NCI-H2029 (cell line): ENCODE measurements at regions not wholly inside any gene's neighbourhood (a gene's known extent, or its start where the extent isn't known, plus 50 kb on each side); places are given as distances from the start of the nearest gene placed in this dataset.
"Not testable (repeated sequence)": the region's sequence is repeated elsewhere in the genome, so short reads cannot be mapped to it uniquely, and the experiment has no call there.

Experiments
- DNase-seq: peaks from one replicate; lab custom pipeline; 2025; lab: John Stamatoyannopoulos, UW

GRCh38 chr17:73851091-73851490, 206.8 kb upstream of the SDK2 start:
- DNase-seq, result no peak

- no peak for DNase-seq
Measured at GRCh38 chr17:73851921-73852320, 207.7 kb upstream of the SDK2 start.

DNA sequence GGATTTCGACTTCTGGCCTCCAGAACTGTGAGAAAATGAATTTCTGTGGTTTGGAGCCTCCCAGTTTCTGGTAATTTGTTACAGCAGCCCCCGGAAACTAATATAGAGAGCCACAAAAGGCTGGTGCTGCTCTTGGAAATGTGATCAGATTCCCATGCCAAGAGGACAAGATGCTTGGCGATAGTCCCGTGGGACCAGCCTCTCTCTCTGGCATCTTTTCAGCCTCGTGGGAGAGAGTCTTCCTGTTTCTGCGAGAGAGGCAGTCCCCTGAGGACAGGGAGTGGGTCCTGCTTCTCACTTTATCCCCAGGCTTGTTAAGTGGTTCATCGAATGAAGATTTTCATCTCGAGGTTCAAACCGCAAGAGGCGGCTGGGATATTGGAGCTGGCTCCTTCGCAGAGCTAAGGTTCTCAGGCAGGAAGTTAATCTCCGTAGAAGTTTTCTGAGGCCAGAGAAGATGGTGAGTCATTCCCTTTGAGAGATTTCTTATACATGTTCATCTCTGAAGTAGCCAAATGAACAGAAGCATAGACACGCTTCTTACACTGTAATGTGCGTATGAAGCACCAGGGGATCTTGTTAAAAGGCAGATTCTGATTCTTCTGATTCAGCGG, 211.6 kb upstream of the SDK2 start:
- DNase-seq, result no peak

DNA sequence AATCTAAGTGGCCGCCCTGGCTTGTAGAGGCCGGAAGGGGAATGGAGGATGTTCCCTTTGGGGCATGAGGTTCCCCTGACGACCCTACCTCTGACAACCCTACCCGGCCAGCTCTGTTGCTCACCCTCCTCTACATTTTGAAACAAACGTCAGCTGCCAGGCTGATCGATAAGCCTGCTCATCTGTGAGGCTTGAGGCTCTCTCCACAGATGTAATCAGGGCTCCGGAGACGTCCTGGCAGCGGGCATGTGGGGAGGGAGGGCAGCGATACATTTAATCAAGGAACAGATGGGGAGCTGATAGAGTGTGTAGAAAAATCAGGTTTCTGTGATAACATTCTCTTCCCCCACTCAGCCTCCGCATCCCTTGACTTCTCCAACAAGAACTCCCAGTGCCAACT, 212.3 kb upstream of the SDK2 start:
- DNase-seq, result no peak

- DNase-seq, result not testable (repeated sequence)
Measured at GRCh38 chr17:73859439-73860008, 215.3 kb upstream of the SDK2 start.

DNA sequence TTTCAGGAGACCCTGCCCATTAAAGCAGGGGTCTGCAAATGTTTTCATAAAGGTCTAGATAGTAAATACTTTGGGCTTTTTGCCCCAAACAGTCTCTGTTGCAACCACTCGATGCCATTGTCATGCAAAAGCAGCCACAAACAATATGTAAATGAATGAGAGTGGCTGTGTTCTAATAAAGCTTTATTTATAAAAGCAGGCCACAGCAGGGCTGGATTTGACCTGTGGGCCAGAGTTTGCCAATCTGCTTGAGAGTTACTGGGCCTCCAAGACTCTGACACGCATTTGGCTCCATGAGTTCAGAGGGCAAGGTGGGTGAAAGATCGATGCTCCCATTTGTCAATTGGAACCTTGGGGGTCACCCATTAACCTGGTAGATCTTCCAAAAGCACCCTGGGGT, 217.3 kb upstream of the SDK2 start:
- no peak for DNase-seq

DNA sequence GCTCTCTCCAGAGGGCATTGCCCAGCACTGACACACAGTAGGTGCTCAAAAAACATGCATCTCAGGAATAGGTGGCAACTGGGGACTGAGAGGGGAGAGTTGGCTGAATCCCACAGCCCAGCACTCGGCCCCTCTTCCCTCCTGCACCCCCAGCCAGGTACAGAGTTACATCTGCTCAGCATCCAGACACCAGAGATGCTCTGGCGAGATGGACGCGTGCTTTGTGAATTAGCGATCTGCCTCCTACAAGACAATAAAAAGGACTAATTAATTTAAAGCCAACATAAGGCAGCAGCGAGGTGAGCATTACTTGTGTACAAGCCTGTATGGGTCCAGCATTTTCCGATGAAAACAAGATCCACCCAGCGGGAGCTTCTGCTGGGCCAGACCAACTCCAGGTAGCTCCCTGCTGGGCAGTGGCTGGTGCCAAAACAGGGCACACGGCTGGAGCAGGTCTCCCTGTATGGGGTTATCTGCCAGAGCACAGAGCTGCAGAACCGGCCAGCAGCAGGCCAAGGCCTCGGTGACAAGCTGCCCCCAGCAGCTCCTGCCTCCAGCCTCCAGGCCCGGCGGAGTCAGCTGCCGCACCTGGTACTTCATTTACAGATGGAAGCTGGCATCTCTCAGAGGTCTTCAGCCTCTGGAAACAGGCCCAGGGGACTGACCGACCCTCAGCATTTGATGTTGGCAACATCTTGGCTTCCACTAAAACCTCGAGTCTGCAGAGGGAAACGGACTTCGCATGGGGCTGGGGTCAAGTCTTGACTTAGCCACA, 219.7 kb upstream of the SDK2 start:
- DNase-seq, result no peak

DNA sequence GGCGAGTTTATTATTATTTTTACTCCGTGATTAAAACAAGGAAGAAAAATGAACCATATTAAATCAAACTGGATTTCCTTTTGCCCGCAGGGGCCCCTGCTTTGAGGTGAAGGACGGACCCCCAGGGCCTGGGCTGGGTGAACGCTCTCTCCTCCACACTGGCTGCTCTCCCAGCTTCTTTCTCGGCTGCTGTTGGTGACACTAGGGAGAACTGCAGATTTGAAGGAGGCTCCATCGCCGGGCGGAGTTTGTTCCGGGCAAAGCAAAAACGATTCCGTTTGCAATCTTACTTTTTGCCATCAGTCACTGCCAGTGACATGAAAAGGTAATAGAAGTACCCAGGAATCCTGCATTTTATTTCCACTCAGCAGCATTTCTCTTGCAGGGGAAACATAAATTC, 221.6 kb upstream of the SDK2 start:
- no peak for DNase-seq

GRCh38 chr17:73867056-73867455, 222.8 kb upstream of the SDK2 start:
- no peak for DNase-seq

GRCh38 chr17:73870068-73870467, 225.8 kb upstream of the SDK2 start:
- DNase-seq, result no peak

DNA sequence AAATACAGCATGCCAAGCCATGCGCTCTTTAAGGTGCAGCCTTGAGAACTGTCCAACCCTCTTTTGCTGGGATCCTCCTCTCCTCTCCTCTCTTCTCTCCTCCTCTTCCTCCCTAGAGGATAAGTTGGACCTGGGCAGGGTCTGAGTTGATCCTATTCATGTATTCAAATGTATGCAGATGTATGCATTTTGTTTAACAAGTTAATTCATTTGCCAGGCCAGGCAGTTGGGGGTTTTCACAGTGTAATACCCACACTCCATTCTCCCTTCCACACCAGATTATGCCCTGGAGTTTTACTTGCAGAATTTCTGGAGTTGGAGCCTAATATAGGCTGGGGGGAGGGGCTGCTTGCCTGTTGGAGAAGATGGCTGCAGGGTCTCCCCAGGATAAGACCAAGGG, 226.2 kb upstream of the SDK2 start:
- no peak for DNase-seq

DNA sequence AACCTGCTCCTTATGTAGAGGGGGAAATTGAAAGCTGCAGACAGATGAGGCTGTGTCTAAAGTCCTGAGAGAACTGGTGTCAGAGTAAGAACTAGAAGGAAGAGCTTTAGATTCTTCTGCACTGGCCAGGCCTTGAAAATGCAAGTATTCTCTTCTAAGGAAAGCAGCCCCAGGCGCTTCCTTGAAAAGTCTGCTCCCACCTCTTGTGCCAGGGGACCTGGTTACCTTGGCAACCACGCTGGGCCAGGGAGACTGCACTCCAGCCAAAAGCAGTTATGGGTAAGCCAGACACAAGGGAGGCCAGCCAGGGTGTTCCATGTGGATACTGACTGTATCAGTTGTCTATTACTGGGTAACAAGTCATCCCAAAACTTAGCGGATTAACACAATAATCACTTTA, 228.6 kb upstream of the SDK2 start:
- DNase-seq, result no peak

DNA sequence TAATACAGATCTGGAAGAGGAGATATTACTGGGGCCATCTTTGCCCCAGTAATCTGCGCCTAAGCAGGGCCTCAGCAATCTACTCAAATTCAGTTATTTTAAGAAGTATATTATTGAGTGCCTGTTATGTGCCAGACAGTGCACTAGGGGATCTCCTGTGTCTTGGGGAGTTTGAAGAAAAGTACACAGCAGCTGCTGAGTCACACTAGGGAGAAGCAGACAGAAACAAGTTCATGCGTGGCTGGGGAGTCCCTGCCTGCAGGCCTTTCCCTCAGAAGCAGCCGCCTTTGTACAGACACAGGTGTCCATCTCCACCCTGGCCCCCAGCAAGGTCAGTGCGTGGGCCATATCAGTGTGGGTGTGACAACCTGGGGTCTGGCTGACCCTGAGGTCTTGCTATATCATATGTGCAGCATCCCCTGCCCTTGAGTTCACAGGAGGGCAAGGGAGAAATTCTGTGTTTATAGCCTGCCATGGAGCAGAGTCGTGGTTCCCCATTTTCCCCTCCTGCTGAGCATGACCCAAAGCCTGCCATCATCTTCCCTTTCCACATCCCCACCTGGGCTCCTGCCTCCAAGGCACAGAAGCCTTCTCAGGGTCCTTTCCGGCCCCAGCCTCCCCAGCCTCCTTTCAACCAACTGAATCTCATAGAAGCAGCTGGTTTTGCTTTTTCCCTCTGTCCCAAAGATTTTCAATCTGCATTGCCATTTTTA, 229.9 kb upstream of the SDK2 start:
- no peak for DNase-seq

DNA sequence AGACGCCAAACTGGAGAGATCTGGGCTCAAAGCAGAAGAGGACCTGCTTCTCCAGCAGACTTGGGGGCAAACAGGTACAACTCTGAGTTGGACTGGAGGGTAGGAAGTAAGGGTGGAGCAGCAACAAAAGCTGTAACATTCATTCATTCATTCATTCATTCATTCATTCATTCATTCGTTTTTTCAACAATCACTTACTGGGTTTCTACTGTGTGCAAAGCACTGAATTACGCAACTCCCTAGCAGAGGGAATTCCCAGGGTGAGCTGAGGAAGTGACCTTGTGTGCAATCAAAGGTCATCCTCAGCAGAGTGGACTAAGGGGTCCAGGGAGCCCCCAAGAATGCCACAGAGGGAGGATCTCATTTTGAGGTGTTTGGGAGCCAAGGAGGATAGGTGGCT, 231.1 kb upstream of the SDK2 start:
- DNase-seq, result no peak

GRCh38 chr17:73877962-73878361, 233.7 kb upstream of the SDK2 start:
- no peak for DNase-seq

DNA sequence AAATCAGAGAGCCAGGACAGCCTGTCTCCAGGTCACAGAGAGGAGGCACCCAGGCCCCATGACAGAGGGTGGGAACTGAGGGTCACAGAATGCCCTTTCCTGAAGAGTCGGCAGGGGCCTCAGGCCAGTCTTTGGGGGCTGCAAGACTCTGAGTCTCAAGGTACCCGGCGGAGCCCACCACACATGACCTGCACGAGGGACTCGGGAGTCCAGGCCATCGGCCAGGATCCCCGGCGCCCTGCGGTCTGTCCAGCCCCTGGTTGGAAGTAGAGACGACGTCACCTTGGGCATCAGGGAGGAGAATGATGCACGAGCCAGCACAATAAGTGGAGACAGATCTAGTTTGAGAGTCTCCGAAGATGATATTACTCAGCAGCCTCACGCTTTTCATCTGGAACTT, 234.7 kb upstream of the SDK2 start:
- no peak for DNase-seq

- no peak for DNase-seq
Measured at GRCh38 chr17:73879987-73880386, 235.7 kb upstream of the SDK2 start.

- no peak for DNase-seq
Measured at GRCh38 chr17:73882590-73882989, 238.3 kb upstream of the SDK2 start.

DNA sequence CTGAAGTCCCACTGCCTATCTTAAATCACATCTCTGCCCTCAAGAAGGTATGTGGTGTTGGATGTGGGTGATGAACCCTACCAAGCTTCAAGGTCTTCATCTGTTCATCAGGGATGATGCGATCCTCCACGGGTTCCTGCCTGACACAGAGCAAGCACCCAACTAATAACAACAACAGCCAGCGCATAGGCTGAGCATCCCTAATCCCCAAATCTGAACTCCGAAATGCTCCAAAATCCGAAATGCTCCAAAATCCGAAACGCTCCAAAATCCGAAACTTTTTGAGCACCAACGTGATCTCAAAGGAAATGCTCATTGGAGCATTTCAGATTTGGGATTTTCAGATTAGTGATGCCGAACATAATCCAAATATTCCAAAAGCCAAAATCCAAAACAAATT, 238.9 kb upstream of the SDK2 start:
- DNase-seq, result no peak

DNA sequence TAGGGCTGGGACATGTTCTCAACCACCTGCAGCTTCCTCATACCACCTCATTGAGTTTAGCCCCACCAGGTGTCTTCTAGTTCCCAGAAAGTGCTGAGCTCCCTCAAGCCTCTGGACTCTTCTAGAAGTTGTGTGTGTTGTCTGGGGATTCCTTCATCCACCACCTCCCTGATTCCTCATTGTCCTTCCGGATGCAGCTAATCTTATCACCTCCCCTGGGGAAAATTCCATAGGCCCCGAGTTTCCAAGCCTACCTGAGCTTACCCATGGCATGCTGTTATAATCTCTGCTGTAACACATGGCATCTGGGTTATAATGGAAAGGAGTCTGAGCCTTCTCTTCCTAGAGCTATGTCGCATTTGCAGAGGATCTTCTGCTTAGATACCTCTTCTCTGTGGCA, 243.5 kb upstream of the SDK2 start:
- DNase-seq, result no peak

DNA sequence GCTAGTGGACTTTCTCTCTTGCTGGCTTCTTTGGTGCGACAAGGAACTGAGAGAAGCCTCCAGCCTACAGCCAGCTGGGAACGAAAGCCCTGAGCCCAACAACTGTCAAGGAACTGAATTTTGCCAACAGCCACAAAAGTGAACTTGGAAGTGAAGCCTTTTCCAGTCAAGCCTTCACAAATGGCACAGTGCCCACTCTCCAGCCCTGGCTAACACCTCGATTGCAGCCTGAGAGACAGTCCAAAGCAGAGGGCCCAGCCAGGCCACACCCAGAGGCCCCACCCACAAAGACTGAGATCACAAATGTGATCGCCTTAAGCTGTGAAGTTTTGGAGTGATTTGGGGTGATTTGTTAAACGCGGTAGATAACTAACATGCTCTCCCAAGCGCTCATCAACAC, 244.6 kb upstream of the SDK2 start:
- no peak for DNase-seq

- DNase-seq, result no peak
Measured at GRCh38 chr17:73889439-73889838, 245.2 kb upstream of the SDK2 start.

GRCh38 chr17:73890831-73891405, 246.7 kb upstream of the SDK2 start:
- no peak for DNase-seq
